Neural crest cell (in vitro differentiated cells): ENCODE measurements at regions not wholly inside any gene's neighbourhood (a gene's known extent, or its start where the extent isn't known, plus 50 kb on each side); places are given as distances from the start of the nearest gene placed in this dataset.
"Not testable (repeated sequence)": the region's sequence is repeated elsewhere in the genome, so short reads cannot be mapped to it uniquely, and the experiment has no call there.

Source experiments
- DNase-seq: peaks from one replicate; pipeline ENCODE4 v3.0.0; 2021; ENCODE audit warnings: low read depth, mixed read lengths, low spot score
- H3K27ac Mint-ChIP-seq: one replicate; pipeline ENCODE4 v1.8.0; 2021; ENCODE audit warnings: mild to moderate bottlenecking, mixed read lengths; ENCODE audit not compliant: unreplicated experiment
- H3K27me3 Mint-ChIP-seq: 2 replicates; pipeline ENCODE4 v1.8.0; 2021; ENCODE audit warnings: low read depth, mild to moderate bottlenecking, mixed read lengths
- H3K36me3 Mint-ChIP-seq: 2 replicates; pipeline ENCODE4 v1.8.0; 2021; ENCODE audit warnings: low read depth, mild to moderate bottlenecking, mixed read lengths
- H3K4me1 Mint-ChIP-seq: 2 replicates; pipeline ENCODE4 v1.8.0; 2021; ENCODE audit warnings: mixed read lengths
- H3K4me3 Mint-ChIP-seq: one replicate; pipeline ENCODE4 v1.8.0; 2021; ENCODE audit warnings: mild to moderate bottlenecking, mixed read lengths
- H3K9me3 Mint-ChIP-seq: 2 replicates; pipeline ENCODE4 v1.8.0; 2021; ENCODE audit warnings: mixed read lengths
- CTCF ChIP-seq: fragments of 200-600 bp; sonication (generic); conservative IDR thresholded peaks from 2 replicates; pipeline ENCODE4 v1.5.0; 2021; ENCODE audit warnings: antibody characterized with exemption, mild to moderate bottlenecking

DNA sequence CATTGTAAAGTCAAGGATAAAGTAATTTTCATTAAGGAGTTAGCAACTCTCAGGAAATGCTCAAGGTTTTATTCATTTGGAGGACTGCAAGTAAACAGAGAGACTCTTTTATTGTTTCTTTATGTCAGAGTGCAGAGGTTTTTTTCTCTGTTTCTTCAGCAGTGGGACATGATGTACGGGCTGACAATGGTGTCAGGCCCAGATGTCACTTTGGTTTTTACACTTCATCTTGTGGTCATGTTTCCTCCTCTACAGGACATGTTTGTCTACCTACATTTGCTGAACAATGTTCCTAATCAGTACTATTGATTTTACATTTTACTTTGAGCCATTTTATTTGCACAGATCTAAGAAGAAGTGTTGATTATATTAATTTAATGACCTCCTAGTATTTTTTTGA is 72.8 kb upstream of the PARP8 start:
- Mint-ChIP-seq H3K27me3 (no peaks in the 10 kb centered on the region), H3K4me3 (no peak overlapping the region), H3K36me3 (no peaks in the 10 kb centered on the region), H3K27ac (no peak overlapping the region), H3K4me1 (peaks cover 18% of the 10 kb centered on the region), H3K9me3 (no peaks in the 10 kb centered on the region)
- TF ChIP-seq CTCF: no peak
- DNase-seq: no peak

GRCh38 chr5:50595199-50595598 is 71.2 kb upstream of the PARP8 start:
- Mint-ChIP-seq H3K9me3 (peaks cover 4% of the 10 kb centered on the region), H3K27ac (no peak overlapping the region), H3K4me1 (peaks cover 18% of the 10 kb centered on the region), H3K36me3 (no peaks in the 10 kb centered on the region), H3K4me3 (no peak overlapping the region), H3K27me3 (no peaks in the 10 kb centered on the region)
- no peak for DNase-seq
- TF ChIP-seq CTCF: no peak

- H3K27ac Mint-ChIP-seq, DNase-seq, H3K27me3 Mint-ChIP-seq, H3K4me1 Mint-ChIP-seq, H3K36me3 Mint-ChIP-seq, H3K9me3 Mint-ChIP-seq, H3K4me3 Mint-ChIP-seq: not testable (repeated sequence)
Measured at GRCh38 chr5:50601576-50601975, 64.9 kb upstream of the PARP8 start.

DNA sequence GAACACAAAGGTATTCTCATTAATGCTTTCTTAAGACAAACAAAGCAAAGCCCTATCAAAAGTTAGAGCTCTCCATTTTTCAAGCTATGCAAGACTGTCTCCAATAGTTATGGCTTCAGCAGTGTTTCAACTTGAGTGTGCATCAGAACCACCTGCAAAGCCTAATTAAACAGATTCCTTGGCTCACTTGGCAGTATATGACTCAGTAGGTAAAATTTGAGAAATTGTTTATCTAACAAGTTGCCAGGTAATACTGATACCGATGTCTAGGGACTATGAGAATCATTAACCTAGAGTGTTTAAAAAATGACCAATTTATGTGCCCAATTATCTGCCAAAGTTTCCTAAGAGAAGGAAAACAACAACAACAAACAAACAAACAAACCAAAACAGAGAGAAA is 60.3 kb upstream of the PARP8 start:
- DNase-seq: no peak
- TF ChIP-seq CTCF: no peak
- Mint-ChIP-seq H3K36me3 (peaks cover 2% of the 10 kb centered on the region), H3K4me3 (no peak overlapping the region), H3K4me1 (no peaks in the 10 kb centered on the region), H3K27me3 (no peaks in the 10 kb centered on the region), H3K27ac (no peak overlapping the region), H3K9me3 (peaks cover 8% of the 10 kb centered on the region)

- H3K4me1 Mint-ChIP-seq, H3K27ac Mint-ChIP-seq, H3K9me3 Mint-ChIP-seq, H3K4me3 Mint-ChIP-seq, DNase-seq, H3K27me3 Mint-ChIP-seq, H3K36me3 Mint-ChIP-seq: not testable (repeated sequence)
Measured at GRCh38 chr5:50607456-50607855, 59.0 kb upstream of the PARP8 start.

DNA sequence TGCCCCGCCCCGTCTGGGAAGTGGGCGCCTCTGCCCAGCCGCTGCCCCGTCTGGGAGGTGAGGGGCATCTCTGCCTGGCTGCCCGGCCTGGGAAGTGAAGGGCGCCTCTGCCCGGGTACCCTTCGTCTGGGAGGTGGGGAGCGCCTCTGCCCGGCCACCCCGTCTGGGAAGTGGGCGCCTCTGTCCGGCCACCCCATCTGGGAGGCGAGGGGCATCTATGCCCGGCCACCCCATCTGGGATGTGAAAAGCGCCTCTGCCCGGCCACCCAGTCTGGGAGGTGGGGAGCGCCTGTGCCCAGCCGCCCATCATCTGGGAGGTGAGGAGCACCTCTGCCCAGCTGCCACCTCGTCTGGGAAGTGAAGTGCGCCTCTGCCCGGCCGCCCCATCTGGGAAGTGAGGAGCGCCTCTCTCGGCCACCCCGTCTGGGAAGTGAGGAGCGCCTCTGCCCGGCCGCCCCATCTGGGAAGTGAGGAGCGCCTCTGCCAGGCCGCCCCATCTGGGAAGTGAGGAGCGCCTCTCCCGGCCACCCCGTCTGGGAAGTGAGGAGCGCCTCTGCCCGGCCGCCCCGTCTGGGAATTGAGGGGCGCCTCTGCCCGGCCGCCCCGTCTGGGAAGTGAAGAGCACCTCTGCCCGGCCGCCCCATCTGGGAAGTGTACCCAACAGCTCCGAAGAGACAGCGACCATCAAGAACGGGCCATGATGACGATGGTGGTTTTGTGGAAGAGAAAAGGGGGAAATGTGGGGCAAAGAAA is 58.3 kb upstream of the PARP8 start:
- H3K27ac Mint-ChIP-seq, DNase-seq, H3K4me3 Mint-ChIP-seq, H3K9me3 Mint-ChIP-seq, H3K36me3 Mint-ChIP-seq, H3K27me3 Mint-ChIP-seq, H3K4me1 Mint-ChIP-seq: not testable (repeated sequence)

DNA sequence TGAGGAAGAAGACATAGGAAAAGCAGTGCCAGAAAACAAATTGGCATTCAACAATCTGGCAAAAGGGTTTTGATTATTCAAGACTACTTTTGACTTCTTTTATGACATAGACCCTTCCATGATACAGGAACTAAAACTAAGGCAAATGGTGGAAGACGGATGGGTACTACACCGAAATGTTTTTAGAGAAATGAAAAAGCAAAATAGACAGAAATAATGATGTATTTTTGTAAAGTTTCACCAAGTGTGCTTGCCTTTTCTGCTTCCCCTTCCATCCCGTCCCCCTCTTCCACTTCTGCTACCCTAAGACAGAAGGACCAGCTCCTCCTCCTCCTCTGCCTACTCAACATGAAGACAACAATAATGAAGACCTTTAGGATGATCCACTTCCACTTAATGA is 53.4 kb upstream of the PARP8 start:
- H3K4me3 Mint-ChIP-seq, H3K9me3 Mint-ChIP-seq, H3K36me3 Mint-ChIP-seq, DNase-seq, H3K27me3 Mint-ChIP-seq, H3K27ac Mint-ChIP-seq, H3K4me1 Mint-ChIP-seq: not testable (repeated sequence)
